RPMI7951 (cell line): ENCODE measurements at regions not wholly inside any gene's neighbourhood (a gene's known extent, or its start where the extent isn't known, plus 50 kb on each side); places are given as distances from the start of the nearest gene placed in this dataset.
"Not testable (repeated sequence)": the region's sequence is repeated elsewhere in the genome, so short reads cannot be mapped to it uniquely, and the experiment has no call there.

Source experiments
- DNase-seq: peaks from one replicate; pipeline ENCODE4 v3.0.0-alpha.2; 2012; ENCODE audit warnings: low read depth

GRCh38 chr20:57829805-57830514 is 120.1 kb upstream of the PMEPA1 start:
- DNase-seq = no peak

DNA sequence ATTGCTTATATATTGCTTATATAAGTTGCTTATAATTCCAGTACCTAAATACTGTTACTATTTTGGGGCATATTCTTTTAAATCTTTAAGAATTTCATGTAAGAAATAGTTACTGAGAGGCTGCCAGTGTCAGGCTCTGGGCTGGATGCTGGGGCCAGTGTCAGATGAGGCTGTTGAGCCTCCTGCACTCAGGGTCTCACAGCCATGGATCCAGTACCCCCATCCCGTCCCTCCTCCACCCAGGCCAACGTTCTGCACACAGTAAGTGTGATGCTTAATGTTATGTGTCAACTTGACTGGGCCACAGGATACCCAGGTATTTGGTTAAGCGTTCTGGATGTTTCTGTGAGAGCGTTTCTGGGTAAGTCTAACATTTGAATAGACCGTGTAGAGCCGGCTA is 119.5 kb upstream of the PMEPA1 start:
- no peak for DNase-seq

- DNase-seq = no peak
Measured at GRCh38 chr20:57828696-57829095, 118.9 kb upstream of the PMEPA1 start.

DNA sequence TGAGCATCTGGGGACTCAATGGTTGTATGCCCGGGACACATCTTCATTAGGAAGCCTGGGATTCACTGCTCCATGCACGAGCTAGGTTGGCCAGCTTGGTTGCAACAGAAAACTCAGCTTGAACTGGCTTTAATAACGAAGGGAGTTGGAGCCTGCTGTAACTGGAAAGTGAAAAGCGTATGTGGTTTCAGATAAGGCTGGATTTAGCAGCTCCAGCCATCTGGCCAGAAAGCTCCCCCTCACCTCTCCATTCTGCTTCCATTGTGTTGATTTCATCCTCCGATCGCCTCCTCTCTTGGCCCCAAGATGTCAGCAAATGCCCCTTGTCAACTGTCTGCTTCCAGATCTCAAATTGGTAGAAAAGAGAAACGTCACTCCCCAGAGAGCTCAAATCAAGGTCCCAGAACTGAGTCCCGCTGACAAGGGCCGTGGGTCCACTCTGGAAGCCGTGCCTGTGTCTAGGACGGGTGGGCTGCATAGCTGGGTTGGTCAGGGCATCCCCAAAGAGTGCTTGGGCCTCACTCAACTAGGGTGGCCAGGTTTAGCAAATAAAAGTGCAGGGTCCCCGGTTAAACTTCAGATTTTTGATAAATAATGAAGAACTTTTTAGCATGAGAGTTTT is 117.0 kb upstream of the PMEPA1 start:
- DNase-seq = no peak

DNA sequence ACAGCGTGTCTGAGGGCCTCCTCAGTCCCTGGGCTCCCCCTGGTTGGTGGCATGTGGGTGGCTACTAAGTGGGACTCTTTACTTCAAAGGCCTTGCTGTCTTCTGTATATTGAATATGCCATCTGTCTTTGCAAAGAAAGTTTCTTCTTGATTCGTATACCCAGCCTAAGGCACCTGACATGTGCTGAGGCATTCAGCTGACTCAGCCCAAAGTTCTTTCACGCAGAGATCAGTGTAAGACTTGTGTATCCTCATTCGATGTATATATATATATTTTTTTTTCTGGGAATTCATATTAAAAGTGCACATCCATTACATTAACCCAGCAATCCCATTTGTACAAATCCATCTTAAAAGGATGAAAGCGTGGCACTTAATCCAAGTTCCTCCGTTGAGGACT is 115.1 kb upstream of the PMEPA1 start:
- no peak for DNase-seq

DNA sequence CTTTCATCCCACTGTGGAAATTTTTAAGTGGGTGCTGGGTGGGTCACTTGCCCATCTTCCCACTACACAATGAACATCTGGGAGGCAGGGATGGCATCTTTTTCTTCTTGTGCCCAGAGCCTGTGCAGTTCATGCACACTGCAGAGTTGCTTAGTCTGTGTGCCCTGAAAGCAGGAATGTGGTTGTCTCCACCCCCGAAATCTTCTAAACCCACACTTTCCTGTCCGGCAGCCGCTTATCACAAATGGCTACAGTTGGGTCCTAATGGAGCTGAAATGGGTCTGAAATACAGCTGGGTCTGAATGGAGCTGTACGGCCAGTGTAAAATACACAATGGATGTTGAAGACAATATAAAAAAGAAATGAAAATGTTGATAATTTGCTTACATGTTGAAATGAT is 112.1 kb upstream of the PMEPA1 start:
- no peak for DNase-seq

GRCh38 chr20:57819691-57820380 is 110.0 kb upstream of the PMEPA1 start:
- peak; percentile 28 for DNase-seq

- no peak for DNase-seq
Measured at GRCh38 chr20:57819291-57819690, 109.5 kb upstream of the PMEPA1 start.

DNA sequence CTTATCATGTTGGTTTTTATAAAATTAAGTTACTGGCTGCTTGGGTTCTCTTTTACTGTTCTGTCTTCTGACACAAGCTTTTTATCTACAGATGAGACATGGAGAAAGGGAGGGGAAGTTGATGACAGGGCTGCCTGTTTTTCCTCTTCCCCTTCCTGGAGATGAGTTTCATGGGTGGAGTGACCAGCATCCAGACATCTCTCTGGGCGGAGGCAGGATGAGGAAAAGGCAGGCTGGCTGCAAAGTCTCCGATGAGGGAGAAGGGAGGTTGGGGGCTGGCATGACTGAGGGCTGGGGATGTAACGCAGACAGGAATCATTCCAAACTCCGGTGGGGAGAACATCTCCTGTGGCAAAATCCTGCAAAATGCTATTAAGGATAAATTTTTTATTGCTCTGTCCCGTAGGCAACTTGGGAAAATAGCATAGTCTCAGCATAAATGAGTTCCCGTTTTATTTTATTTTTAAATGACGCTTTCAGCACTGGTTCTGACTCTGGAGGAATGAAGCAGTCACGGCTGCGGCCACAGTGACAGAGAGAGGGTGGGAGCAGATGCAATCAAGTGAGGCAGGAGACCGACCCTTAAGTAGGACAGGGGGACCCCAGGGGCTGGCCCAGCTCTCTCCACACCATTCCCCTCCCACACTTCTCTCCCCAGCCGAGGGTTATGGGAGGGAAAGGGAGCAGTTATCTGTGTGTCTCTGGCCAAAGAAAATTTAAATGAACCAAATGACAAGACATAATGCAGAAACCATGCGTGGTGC is 108.8 kb upstream of the PMEPA1 start:
- DNase-seq = no peak

- DNase-seq = no peak
Measured at GRCh38 chr20:57815405-57815804, 105.6 kb upstream of the PMEPA1 start.

- DNase-seq = no peak
Measured at GRCh38 chr20:57814529-57814928, 104.7 kb upstream of the PMEPA1 start.

GRCh38 chr20:57813509-57814269 is 103.9 kb upstream of the PMEPA1 start:
- DNase-seq = no peak

DNA sequence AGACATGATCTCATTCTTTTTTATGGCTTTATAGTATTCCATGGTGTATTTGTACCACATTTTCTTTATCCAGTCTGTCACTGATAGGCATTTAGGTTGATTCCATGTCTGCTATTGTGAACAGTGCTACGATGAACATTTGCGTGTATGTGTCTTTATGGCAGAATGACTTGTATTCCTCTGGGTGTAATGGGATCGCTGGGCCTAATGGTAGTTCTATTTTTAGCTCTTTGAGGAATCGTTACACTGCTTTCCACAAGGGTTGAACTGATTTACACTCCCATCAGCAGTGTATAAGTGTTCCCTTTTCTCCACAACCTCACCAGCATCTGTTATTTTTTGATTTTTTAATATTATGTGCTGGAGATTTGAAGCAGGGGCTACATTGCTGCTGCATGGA is 102.8 kb upstream of the PMEPA1 start:
- DNase-seq = not testable (repeated sequence)

DNA sequence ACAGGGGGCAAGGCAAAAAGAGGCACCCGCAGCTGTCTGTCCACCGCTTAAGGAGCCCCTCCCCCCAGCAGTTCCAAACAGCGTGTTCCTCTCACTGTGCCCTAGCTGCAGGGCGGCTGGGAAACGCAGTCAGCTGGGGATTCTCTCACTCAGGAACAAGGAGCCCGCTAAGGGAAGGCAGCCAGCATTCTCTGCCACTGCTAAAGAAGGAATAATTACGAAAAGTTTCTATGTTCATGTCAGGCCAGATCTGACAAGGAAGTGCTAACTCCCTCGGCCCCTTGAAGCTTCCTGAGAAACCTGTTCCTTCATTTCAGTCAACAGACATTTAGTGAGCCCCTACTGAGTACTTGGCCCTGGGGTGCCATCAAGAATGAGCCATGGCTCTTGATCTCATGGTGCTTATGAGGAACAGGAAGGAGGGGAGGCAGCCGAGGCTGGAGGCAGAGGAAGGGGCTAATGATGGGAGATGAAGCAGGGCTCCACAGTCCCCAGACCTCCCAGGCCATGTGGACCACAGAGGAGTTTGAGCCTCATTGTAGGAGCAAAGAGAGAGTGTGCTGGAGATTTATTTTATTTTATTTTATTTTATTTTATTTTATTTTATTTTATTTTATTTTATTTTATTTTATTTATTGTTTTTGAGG is 101.7 kb upstream of the PMEPA1 start:
- peak; percentile 74 for DNase-seq

- DNase-seq = peak; percentile 93
Measured at GRCh38 chr20:57810511-57811373, 100.9 kb upstream of the PMEPA1 start.

GRCh38 chr20:57809661-57810172 is 99.9 kb upstream of the PMEPA1 start:
- DNase-seq = peak; percentile 81

DNA sequence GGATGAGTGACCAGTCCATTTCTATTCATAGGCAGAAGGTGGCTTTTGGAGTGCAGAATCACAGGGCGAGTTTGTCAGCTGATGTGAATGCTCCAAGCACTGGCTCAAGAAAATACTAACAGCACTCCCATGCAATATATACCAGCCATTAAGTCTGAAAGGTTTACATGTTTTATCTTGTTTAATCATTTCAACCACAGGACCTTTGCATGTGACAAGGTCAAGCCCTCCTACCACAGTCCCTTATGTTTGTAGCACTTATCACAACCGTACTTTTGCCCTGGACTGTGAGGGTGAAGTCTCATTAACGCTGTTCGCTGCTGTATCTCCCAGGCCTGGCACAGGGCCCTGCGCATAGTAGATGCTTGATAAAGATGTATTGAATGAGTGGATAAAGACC is 99.3 kb upstream of the PMEPA1 start:
- no peak for DNase-seq

- DNase-seq = no peak
Measured at GRCh38 chr20:57808264-57809070, 98.7 kb upstream of the PMEPA1 start.
